Activated naive CD4-positive, alpha-beta T cell treated with anti-CD3 and anti-CD28 coated beads for 36 hours (primary cell): ENCODE measurements at regions not wholly inside any gene's neighbourhood (a gene's known extent, or its start where the extent isn't known, plus 50 kb on each side); places are given as distances from the start of the nearest gene placed in this dataset.

ENCODE experiments used
- CTCF ChIA-PET: fragments of 350-600 bp; sonication (Branson Sonifier 250); formaldehyde crosslinking; loops from one replicate; lab custom pipeline; 2021; ENCODE audit warnings: antibody characterized with exemption; lab: Charles Lee
- DNase-seq: peaks from one replicate; pipeline ENCODE4 v3.0.0-alpha.2; 2020
- H3K27ac Mint-ChIP-seq: one replicate; pipeline ENCODE4 v1.8.0; 2021; ENCODE audit warnings: mild to moderate bottlenecking, mixed read lengths
- H3K27me3 Mint-ChIP-seq: one replicate; pipeline ENCODE4 v1.8.0; 2021; ENCODE audit warnings: low read depth, mixed read lengths
- H3K36me3 Mint-ChIP-seq: one replicate; pipeline ENCODE4 v1.8.0; 2021; ENCODE audit warnings: low read depth, mixed read lengths
- H3K4me1 Mint-ChIP-seq: one replicate; pipeline ENCODE4 v1.8.0; 2021; ENCODE audit warnings: low read depth, mixed read lengths
- H3K4me3 Mint-ChIP-seq: one replicate; pipeline ENCODE4 v1.8.0; 2021; ENCODE audit warnings: mild to moderate bottlenecking, moderate library complexity, mixed read lengths
- H3K9me3 Mint-ChIP-seq: one replicate; pipeline ENCODE4 v1.8.0; 2021; ENCODE audit warnings: mixed read lengths
- intact Hi-C: fragments of 100-400 bp; cut with micrococcal nuclease; formaldehyde crosslinking; loops from one replicate; pipeline ENCODE4 v1.15.1; 2023

DNA sequence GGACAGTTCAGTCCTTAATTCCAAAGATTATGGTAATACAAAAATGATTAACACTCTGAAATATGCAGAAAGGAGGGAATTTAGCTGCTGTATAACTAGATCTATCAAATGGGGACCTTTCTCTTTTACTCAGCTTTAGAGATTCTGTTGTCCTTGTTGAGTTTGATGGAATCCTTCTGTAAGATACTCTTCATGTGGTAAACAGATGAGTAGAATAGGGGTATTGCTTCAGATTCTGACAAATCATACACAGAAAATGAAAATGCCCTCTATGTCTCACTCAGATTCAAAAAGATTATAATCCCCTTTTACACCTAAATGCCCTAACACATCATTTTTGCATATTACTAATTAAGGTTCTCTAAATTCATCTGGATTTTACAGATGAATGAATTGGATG lies 50.7 kb downstream of the ARHGAP35 start:
- H3K9me3 Mint-ChIP-seq: no peaks in the 10 kb centered on the region
- no peaks in the 10 kb centered on the region for H3K27me3 Mint-ChIP-seq
- no peak overlapping the region for H3K27ac Mint-ChIP-seq
- no peak for DNase-seq
- CTCF ChIA-PET: no interaction called here
- intact Hi-C loops: loop anchor here (10.0 kb wide), 1 partner anchor 47 kb away; the partner anchor contains the start of gene ARHGAP35
- H3K4me3 Mint-ChIP-seq: no peak overlapping the region
- H3K4me1 Mint-ChIP-seq: peaks cover 46% of the 10 kb centered on the region
- peaks cover 2% of the 10 kb centered on the region for H3K36me3 Mint-ChIP-seq

DNA sequence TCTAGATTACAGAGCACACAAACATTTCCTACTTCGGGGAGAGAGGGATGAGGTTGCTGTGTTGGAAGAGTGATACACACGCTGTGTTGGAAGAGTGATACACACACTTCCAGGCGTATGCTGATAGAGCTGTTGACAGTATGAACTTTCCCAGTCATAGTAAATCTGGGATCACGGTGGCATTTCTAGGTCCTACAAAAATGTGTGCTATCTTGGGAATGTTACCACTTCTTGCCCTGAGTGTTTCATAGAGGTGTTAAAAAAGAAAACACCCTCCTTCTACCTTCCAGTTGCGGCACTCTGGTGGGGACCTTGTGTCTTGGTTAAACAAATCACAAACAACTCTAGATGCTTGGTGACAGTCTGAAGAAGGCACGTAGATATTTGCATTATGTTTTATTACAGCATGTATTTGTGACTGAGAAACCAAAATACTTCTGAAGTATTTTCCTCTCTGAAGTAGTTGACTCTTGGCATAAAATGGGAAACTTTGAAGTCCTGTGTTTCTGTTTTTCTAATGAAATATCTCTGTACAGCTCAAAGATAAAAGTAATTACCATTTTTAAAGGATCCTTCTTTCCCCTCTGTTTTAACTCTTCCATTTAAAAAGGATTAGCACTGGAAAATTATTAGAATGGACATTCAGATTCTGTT lies 52.5 kb downstream of the ARHGAP35 start:
- intact Hi-C loops: loop anchor here (10.0 kb wide), 1 partner anchor 49 kb away; the partner anchor contains the start of gene ARHGAP35
- peaks cover 2% of the 10 kb centered on the region for H3K36me3 Mint-ChIP-seq
- no peaks in the 10 kb centered on the region for H3K9me3 Mint-ChIP-seq
- CTCF ChIA-PET: no interaction called here
- no peaks in the 10 kb centered on the region for H3K27me3 Mint-ChIP-seq
- H3K27ac Mint-ChIP-seq: no peak overlapping the region
- no peak for DNase-seq
- H3K4me1 Mint-ChIP-seq: peaks cover 59% of the 10 kb centered on the region
- H3K4me3 Mint-ChIP-seq: no peak overlapping the region

DNA sequence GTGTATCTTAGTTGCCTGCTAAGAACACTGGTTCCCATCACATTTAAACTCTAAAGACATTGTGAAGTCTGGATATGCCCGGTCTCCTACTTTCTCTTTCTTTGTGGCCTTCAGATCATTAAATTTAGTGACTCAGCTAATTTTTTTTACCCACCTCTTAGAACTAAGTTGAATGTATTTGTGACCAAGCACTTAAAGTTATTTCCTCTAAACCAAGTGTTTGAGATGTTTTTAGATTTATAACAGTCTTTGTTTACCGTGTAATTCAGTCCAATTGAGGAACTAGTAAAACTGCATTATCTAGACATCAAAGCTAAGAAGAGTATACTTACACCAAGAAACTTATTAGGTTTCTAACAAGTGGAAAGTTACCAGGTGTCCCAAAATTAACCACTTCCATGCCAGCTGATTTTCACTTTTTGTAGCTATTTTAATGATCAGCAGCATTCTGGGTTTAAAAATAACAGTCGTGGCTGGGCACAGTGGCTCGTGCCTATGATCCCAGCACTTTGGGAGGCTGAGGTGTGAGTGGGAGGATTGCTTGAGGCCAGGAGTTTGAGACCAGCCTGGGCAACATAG lies 53.1 kb downstream of the ARHGAP35 start:
- no peak for DNase-seq
- intact Hi-C loops: loop anchor here (10.0 kb wide), 1 partner anchor 49 kb away; the partner anchor contains the start of gene ARHGAP35
- Mint-ChIP-seq H3K4me1 (peaks cover 63% of the 10 kb centered on the region), H3K36me3 (peaks cover 3% of the 10 kb centered on the region), H3K27ac (no peak overlapping the region), H3K27me3 (no peaks in the 10 kb centered on the region), H3K9me3 (no peaks in the 10 kb centered on the region), H3K4me3 (no peak overlapping the region)
- CTCF ChIA-PET: interaction anchor here (0.9 kb wide), 1 partner anchor 99 kb away, joined by 3 read pairs; no protein-coding TSS in a partner anchor

DNA sequence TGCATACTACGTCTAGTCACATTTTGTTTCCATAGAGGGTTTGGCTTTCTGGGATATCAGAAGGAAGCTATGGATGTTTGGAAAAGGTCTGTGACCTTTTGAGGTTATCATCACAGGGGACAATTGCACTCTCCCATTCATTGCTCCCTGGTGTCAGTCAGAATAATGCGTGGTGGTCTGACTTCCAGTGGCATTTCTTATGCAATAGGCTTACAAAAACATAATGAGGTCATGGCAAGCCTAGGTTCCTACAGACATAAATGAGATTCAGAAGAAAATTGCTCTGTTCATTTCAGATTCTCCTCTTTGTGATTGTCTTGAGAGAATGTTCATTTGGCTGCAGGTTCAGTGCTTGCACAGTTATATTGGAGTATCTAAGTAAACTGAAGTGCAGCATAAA lies 54.6 kb downstream of the ARHGAP35 start:
- no peak for DNase-seq
- CTCF ChIA-PET: interaction anchor here (0.7 kb wide), 1 partner anchor 27 kb away, joined by 3 read pairs; no protein-coding TSS in a partner anchor
- H3K4me1 Mint-ChIP-seq: peaks cover 68% of the 10 kb centered on the region
- H3K36me3 Mint-ChIP-seq: peaks cover 12% of the 10 kb centered on the region
- no peak overlapping the region for H3K4me3 Mint-ChIP-seq
- H3K9me3 Mint-ChIP-seq: no peaks in the 10 kb centered on the region
- intact Hi-C loops: loop anchor here (10.0 kb wide), 1 partner anchor 51 kb away; the partner anchor contains the start of gene ARHGAP35
- no peak overlapping the region for H3K27ac Mint-ChIP-seq
- no peaks in the 10 kb centered on the region for H3K27me3 Mint-ChIP-seq

DNA sequence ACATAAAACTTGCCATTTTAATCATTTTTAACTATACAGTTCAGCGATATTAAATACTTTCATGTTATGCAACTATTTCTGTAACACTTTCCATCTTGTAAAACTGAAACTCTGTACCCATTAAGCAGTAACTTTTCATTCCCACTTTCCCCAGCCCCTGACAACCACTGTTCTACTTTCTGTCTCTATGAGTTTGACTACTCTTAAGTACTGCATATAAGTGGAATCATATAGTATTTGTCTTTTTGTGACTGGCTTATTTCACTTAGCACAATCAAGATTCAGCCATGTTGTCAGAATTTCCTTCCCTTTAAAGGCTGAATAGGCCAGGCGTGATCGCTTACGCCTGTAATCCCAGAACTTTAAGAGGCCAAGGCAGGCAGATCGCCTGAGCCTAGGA lies 56.2 kb downstream of the ARHGAP35 start:
- Mint-ChIP-seq H3K36me3 (peaks cover 10% of the 10 kb centered on the region), H3K27me3 (no peaks in the 10 kb centered on the region), H3K4me3 (no peak overlapping the region), H3K9me3 (no peaks in the 10 kb centered on the region), H3K4me1 (peaks cover 56% of the 10 kb centered on the region), H3K27ac (no peak overlapping the region)
- CTCF ChIA-PET: no interaction called here
- peak; percentile 36 for DNase-seq
- intact Hi-C loops: loop anchor here (10.0 kb wide), 1 partner anchor 52 kb away; the partner anchor contains the start of gene ARHGAP35

DNA sequence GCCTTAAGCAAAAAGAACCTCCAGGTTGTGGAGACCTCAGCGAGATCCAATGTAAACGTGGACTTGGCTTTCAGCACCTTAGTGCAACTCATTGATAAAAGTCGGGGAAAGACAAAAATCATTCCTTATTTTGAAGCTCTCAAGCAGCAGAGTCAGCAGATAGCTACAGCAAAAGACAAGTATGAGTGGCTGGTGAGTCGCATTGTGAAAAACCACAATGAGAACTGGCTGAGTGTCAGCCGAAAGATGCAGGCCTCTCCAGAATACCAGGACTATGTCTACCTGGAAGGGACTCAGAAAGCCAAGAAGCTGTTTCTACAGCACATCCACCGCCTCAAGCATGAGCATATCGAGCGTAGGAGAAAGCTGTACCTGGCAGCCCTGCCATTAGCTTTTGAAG lies 58.5 kb downstream of the ARHGAP35 start:
- intact Hi-C loops: loop anchor here (10.0 kb wide), 1 partner anchor 55 kb away; the partner anchor contains the start of gene ARHGAP35
- no peaks in the 10 kb centered on the region for H3K9me3 Mint-ChIP-seq
- H3K27ac Mint-ChIP-seq: no peak overlapping the region
- peaks cover 10% of the 10 kb centered on the region for H3K36me3 Mint-ChIP-seq
- no peaks in the 10 kb centered on the region for H3K27me3 Mint-ChIP-seq
- peak; percentile 53 for DNase-seq
- peaks cover 48% of the 10 kb centered on the region for H3K4me1 Mint-ChIP-seq
- CTCF ChIA-PET: interaction anchor here (0.6 to 1.6 kb wide), 4 partner anchors 73 to 205 kb away, joined by 3 to 5 read pairs (median 3); no protein-coding TSS in a partner anchor
- H3K4me3 Mint-ChIP-seq: no peak overlapping the region

DNA sequence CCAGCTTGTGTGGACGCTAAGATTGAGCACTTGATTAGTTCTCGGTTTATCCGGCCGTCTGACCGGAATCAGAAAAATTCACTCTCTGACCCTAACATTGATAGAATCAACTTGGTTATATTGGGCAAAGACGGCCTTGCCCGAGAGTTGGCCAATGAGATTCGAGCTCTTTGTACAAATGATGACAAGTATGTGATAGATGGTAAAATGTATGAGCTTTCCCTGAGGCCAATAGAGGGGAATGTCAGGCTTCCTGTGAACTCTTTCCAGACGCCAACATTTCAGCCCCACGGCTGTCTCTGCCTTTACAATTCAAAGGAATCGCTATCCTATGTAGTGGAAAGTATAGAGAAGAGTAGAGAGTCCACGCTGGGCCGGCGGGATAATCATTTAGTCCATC lies 59.6 kb downstream of the ARHGAP35 start:
- Mint-ChIP-seq H3K4me1 (peaks cover 51% of the 10 kb centered on the region), H3K36me3 (peaks cover 10% of the 10 kb centered on the region), H3K27me3 (no peaks in the 10 kb centered on the region), H3K4me3 (no peak overlapping the region), H3K27ac (no peak overlapping the region), H3K9me3 (no peaks in the 10 kb centered on the region)
- CTCF ChIA-PET: interaction anchor here (0.5 to 1.6 kb wide), 5 partner anchors 12 to 170 kb away, joined by 3 to 8 read pairs (median 5); no protein-coding TSS in a partner anchor
- intact Hi-C loops: no loop called here
- DNase-seq: no peak

DNA sequence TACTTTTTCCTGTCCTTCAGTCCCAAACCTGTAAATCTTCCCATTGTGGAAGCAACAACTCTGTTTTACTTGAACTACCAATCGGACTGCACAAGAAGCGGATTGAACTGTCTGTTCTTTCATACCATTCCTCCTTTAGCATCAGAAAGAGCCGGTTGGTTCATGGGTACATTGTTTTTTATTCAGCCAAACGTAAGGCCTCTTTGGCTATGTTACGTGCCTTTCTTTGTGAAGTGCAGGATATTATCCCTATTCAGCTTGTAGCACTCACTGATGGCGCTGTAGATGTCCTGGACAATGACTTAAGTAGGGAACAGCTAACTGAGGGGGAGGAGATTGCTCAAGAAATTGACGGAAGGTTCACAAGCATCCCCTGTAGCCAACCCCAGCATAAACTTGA lies 60.3 kb downstream of the ARHGAP35 start:
- CTCF ChIA-PET: interaction anchor here (1.1 kb wide), 1 partner anchor 13 kb away, joined by 3 read pairs; no protein-coding TSS in a partner anchor

DNA sequence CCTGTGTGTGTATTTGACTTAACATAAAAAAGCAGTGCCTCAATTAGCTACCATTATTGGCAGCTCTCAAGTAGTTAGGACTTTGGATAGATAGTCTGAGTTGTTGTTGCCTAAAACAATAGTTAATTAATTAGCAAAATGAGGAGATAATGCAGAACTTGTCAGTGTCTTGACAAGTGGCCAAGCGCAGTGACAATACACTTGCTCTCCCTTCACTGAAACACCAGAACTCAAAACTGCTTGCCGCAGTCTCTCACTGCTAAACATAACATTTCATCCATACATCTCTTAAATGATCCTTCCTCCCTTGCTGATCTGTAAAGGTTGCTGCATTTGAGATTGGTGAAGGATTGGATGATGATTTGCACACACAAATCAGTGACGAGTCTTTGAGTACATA lies 61.7 kb downstream of the ARHGAP35 start:
- intact Hi-C loops: no loop called here
- no peak overlapping the region for H3K4me3 Mint-ChIP-seq
- DNase-seq: no peak
- H3K36me3 Mint-ChIP-seq: peaks cover 10% of the 10 kb centered on the region
- no peak overlapping the region for H3K27ac Mint-ChIP-seq
- no peaks in the 10 kb centered on the region for H3K27me3 Mint-ChIP-seq
- CTCF ChIA-PET: no interaction called here
- peaks cover 47% of the 10 kb centered on the region for H3K4me1 Mint-ChIP-seq
- H3K9me3 Mint-ChIP-seq: no peaks in the 10 kb centered on the region

More for the DNA sequence above, 60.3 kb downstream of the ARHGAP35 start:
- Mint-ChIP-seq H3K4me1 (peaks cover 49% of the 10 kb centered on the region), H3K27me3 (no peaks in the 10 kb centered on the region), H3K9me3 (no peaks in the 10 kb centered on the region), H3K27ac (no peak overlapping the region), H3K4me3 (no peak overlapping the region), H3K36me3 (peaks cover 10% of the 10 kb centered on the region)
- intact Hi-C loops: no loop called here
- DNase-seq: no peak

DNA sequence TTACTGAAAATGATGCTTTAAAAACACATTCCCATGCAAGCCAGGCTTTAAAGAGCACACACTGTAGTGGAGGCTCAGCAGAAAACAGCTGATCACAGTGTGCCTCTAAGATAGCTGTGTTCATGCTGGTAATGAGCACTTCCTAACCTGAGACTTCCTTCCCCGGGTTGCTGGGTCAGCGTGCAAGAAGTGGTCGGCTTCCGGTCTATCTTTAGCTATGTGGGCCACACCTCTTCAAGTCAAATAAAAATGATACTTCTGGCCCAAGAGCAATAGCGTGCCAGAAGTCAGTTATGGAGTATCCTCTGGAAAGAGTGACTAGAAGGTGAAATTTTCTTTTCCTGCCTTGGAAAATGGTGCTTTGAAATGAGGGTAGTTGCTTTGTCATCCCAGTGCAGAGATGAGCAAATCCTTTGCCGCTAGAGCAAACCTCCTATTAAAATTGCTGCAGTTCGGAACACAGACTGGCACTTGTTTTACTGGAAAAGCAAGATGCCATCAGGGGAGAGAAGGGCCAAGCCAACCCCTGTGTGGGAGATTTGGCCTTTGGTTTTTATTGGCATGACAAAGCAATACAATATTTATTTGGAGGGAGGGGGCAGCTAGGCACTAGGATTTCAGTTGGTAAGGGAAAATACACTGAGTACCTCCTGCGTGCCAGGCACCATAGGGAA lies 64.2 kb downstream of the ARHGAP35 start:
- intact Hi-C loops: no loop called here
- no peaks in the 10 kb centered on the region for H3K9me3 Mint-ChIP-seq
- DNase-seq: peak; percentile 21
- H3K36me3 Mint-ChIP-seq: peaks cover 1% of the 10 kb centered on the region
- CTCF ChIA-PET: interaction anchor here (1.9 kb wide), 1 partner anchor 68 kb away, joined by 4 read pairs; no protein-coding TSS in a partner anchor
- no peaks in the 10 kb centered on the region for H3K27me3 Mint-ChIP-seq
- H3K4me1 Mint-ChIP-seq: peaks cover 29% of the 10 kb centered on the region
- H3K4me3 Mint-ChIP-seq: no peak overlapping the region
- H3K27ac Mint-ChIP-seq: no peak overlapping the region

DNA sequence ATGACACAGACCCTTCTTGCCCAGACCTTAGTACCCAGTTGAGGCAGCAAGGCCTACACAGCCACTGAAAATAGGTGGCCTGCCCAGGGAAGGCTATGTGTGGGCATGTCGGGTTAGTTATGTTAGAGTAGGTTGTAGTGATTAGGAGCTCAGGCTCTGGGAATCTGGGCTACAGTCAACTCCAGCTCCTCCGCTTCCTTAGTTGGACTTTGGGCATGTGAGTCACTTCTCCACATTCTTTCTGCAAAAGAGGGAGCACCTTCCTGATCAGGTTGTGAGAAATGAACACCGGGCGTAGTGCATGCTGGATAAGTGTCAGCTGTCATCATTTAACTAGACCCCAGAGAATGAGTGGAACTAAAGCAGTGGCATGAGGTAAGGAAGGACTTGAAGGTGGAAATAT lies 64.8 kb downstream of the ARHGAP35 start:
- no peak overlapping the region for H3K4me3 Mint-ChIP-seq
- H3K36me3 Mint-ChIP-seq: no peaks in the 10 kb centered on the region
- CTCF ChIA-PET: interaction anchor here (1.7 to 1.9 kb wide), 2 partner anchors 69 to 70 kb away, joined by 3 to 4 read pairs; no protein-coding TSS in a partner anchor
- H3K4me1 Mint-ChIP-seq: peaks cover 29% of the 10 kb centered on the region
- intact Hi-C loops: no loop called here
- H3K27ac Mint-ChIP-seq: no peak overlapping the region
- DNase-seq: no peak
- H3K9me3 Mint-ChIP-seq: no peaks in the 10 kb centered on the region
- H3K27me3 Mint-ChIP-seq: no peaks in the 10 kb centered on the region
